ENCODE measurements at regions not wholly inside any gene's neighbourhood (a gene's known extent, or its start where the extent isn't known, plus 50 kb on each side); places are given as distances from the start of the nearest gene placed in this dataset.

- H3K36me3 ChIP-seq (ENCODE audit: low read depth), result no peaks in the 10 kb centered on the region
- no peak overlapping the region for H3K4me2 ChIP-seq
- no peak overlapping the region for H3K4me3 ChIP-seq
- H3K9me3 ChIP-seq (ENCODE audit: insufficient read depth, low read depth), result no peaks in the 10 kb centered on the region
- no peaks in the 10 kb centered on the region for H3K4me1 ChIP-seq (replicated peaks; ENCODE audit: insufficient read depth)
- 0 out of 2 replicates have a peak, but pooled peaks cover 9% of the 10 kb centered on the region for H3K27me3 ChIP-seq (ENCODE audit: insufficient read depth, low read depth)
- no peak for DNase-seq
- POLR2A ChIA-PET (ENCODE audit: unreplicated experiment), result no interaction called here
- no peak overlapping the region for H3K27ac ChIP-seq
- BruUV-seq (replicated peaks), result no TSS peak
- H3F3A ChIP-seq (ENCODE audit: insufficient read depth, low read depth), result no peaks in the 10 kb centered on the region
- intact Hi-C loops (cut with micrococcal nuclease; ENCODE audit: unreplicated experiment), result no loop called here
- no peaks in the 10 kb centered on the region for H4K20me1 ChIP-seq (ENCODE audit: insufficient read depth)
- no peaks in the 10 kb centered on the region for H3K9me2 ChIP-seq (ENCODE audit: insufficient read depth)
- no peaks in the 10 kb centered on the region for H3K79me2 ChIP-seq (ENCODE audit: low read depth)
- TF ChIP-seq CTCF (conservative IDR thresholded peaks at IDR 0.05) (no peak), EZH2 (IDR thresholded peaks at IDR 0.05; ENCODE audit: low read depth) (no peak)
- no peak overlapping the region for H2AFZ ChIP-seq
- CTCF ChIA-PET, result no interaction called here
These were observed 369.2 kb downstream of the PAX1 start for GRCh38 chr20:22074635-22075034.

- CTCF ChIA-PET, result no interaction called here
- no peak overlapping the region for H3K4me3 ChIP-seq
- BruUV-seq (replicated peaks), result no TSS peak
These were observed 366.4 kb downstream of the PAX1 start for GRCh38 chr20:22071841-22072240.

GRCh38 chr20:22070610-22071058 lies 365.2 kb downstream of the PAX1 start:
- H3K4me3 ChIP-seq, result no peak overlapping the region
- no peak overlapping the region for H3K4me2 ChIP-seq
- no peaks in the 10 kb centered on the region for H4K20me1 ChIP-seq (ENCODE audit: insufficient read depth)
- POLR2A ChIA-PET (ENCODE audit: unreplicated experiment), result no interaction called here
- 0 out of 2 replicates have a peak, but pooled peaks cover 9% of the 10 kb centered on the region for H3K27me3 ChIP-seq (ENCODE audit: insufficient read depth, low read depth)
- CTCF ChIA-PET, result no interaction called here
- TF ChIP-seq CTCF (conservative IDR thresholded peaks at IDR 0.05) (no peak), EZH2 (IDR thresholded peaks at IDR 0.05; ENCODE audit: low read depth) (no peak)
- intact Hi-C loops (cut with micrococcal nuclease; ENCODE audit: unreplicated experiment), result no loop called here
- no TSS peak for BruUV-seq (replicated peaks)
- DNase-seq, result no peak
- no peak overlapping the region for H2AFZ ChIP-seq
- no peaks in the 10 kb centered on the region for H3K4me1 ChIP-seq (replicated peaks; ENCODE audit: insufficient read depth)
- H3K9me3 ChIP-seq (ENCODE audit: insufficient read depth, low read depth), result no peaks in the 10 kb centered on the region
- H3K9me2 ChIP-seq (ENCODE audit: insufficient read depth), result no peaks in the 10 kb centered on the region
- H3K27ac ChIP-seq, result no peak overlapping the region
- no peaks in the 10 kb centered on the region for H3K79me2 ChIP-seq (ENCODE audit: low read depth)
- H3K36me3 ChIP-seq (ENCODE audit: low read depth), result no peaks in the 10 kb centered on the region
- H3F3A ChIP-seq (ENCODE audit: insufficient read depth, low read depth), result no peaks in the 10 kb centered on the region

More at GRCh38 chr20:22071841-22072240, 366.4 kb downstream of the PAX1 start:
- Histone ChIP-seq H3K79me2 (ENCODE audit: low read depth) (no peaks in the 10 kb centered on the region), H2AFZ (no peak overlapping the region), H3K4me2 (no peak overlapping the region), H3K9me2 (ENCODE audit: insufficient read depth) (no peaks in the 10 kb centered on the region), H3K27ac (no peak overlapping the region), H3F3A (ENCODE audit: insufficient read depth, low read depth) (no peaks in the 10 kb centered on the region), H3K27me3 (ENCODE audit: insufficient read depth, low read depth) (0 out of 2 replicates have a peak, but pooled peaks cover 9% of the 10 kb centered on the region), H4K20me1 (ENCODE audit: insufficient read depth) (no peaks in the 10 kb centered on the region), H3K4me1 (replicated peaks; ENCODE audit: insufficient read depth) (no peaks in the 10 kb centered on the region), H3K9me3 (ENCODE audit: insufficient read depth, low read depth) (no peaks in the 10 kb centered on the region), H3K36me3 (ENCODE audit: low read depth) (no peaks in the 10 kb centered on the region)
- TF ChIP-seq CTCF (conservative IDR thresholded peaks at IDR 0.05), result no peak
- TF ChIP-seq EZH2 (IDR thresholded peaks at IDR 0.05; ENCODE audit: low read depth), result no peak
- DNase-seq, result no peak
- POLR2A ChIA-PET (ENCODE audit: unreplicated experiment), result no interaction called here
- intact Hi-C loops (cut with micrococcal nuclease; ENCODE audit: unreplicated experiment), result no loop called here
